ENCODE measurements at regions not wholly inside any gene's neighbourhood (a gene's known extent, or its start where the extent isn't known, plus 50 kb on each side); places are given as distances from the start of the nearest gene placed in this dataset.
A peak's percentile ranks its signal among the peaks of the same experiment; 100 is the strongest.

DNA sequence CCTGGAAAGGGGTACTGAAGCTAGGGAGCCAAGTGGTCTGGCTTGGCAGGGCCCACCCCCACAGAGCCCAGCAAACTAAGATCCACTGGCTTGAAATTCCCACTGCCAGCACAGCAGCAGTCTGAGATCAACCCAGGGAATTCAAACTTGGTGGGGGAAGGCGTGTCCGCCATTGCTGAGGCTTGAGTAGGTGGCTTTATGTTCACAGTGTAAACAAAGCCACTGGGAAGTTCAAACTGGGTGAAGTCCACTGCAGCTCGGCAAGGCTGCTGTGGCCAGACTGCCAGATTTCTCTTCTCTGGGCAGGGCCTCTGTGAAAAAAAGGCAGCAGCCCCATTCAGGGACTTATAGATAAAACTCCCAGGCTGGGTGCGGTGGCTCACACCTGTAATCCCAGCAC lies 58.9 kb downstream of the TFDP3 start:
- no peak for DNase-seq (ENCODE audit: low read depth)
- no peak for TF ChIP-seq CTCF (conservative IDR thresholded peaks at IDR 0.05; ENCODE audit: low read length)
- H3K4me3 ChIP-seq (ENCODE audit: low read length) = no peak overlapping the region

DNA sequence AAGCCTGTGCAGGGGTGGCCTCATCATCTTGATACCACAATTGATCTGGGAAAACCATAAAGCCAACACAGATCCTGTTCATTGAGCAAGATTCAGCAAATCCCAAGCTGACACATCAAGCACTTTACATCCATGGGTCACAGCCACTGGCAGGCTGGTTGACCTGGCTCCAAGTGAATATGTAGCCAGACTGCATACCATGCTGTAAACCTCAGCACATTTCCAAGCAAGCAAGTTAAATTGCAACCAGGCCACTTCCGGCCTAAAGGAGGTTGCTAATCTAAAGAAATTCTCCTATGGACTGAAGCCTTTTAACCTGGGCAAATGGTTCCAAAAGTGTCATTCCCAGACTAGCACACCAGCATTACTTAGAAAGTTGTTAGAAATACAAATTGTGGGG lies 54.4 kb upstream of the USP26 start:
- TF ChIP-seq CTCF (conservative IDR thresholded peaks at IDR 0.05; ENCODE audit: low read length) = no peak
- no peak overlapping the region for H3K4me3 ChIP-seq (ENCODE audit: low read length)
- DNase-seq (ENCODE audit: low read depth) = peak; percentile 1

DNA sequence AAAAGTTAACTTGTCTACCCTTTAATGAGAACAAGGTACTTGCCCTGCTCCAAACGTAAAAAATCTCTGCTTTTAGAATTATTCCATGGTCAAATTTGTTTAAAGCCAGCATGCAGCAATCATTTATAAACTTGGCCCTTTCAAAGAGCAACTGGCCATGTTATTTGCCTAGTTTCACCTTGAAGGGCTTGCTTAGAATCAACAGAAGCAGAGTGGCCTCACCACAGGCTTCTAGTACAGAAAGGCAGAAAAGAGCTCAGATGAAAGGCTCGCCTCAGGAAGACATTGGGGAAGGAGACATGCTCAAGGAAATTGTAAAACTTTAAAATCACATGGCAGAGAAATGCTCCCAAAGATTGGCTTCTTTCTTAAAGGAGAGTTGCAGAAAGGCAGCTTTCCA lies 53.8 kb upstream of the USP26 start:
- DNase-seq (ENCODE audit: low read depth) = no peak
- TF ChIP-seq CTCF (conservative IDR thresholded peaks at IDR 0.05; ENCODE audit: low read length) = no peak
- H3K4me3 ChIP-seq (ENCODE audit: low read length) = no peak overlapping the region
